PFSK-1 (cell line): ENCODE measurements at regions not wholly inside any gene's neighbourhood (a gene's known extent, or its start where the extent isn't known, plus 50 kb on each side); places are given as distances from the start of the nearest gene placed in this dataset.

Source experiments
- FOXP2 ChIP-seq: optimal IDR thresholded peaks from 2 replicates; pipeline ENCODE3; 2011; ENCODE audit warnings: borderline replicate concordance, control low read depth, inconsistent platforms; ENCODE audit not compliant: insufficient read depth; ENCODE audit errors: extremely low read length, extremely low read depth
- POLR2AphosphoS5 ChIP-seq: IDR thresholded peaks from 2 replicates; pipeline ENCODE4 v1.6.1; 2012; ENCODE audit warnings: low read depth, mild to moderate bottlenecking, control low read depth, low read length, moderate library complexity
- REST ChIP-seq, 2 experiments: IDR thresholded peaks; 2 replicates each; pipeline versions ENCODE4 v1.6.1 to v1.8.0; 2011 to 2012; ENCODE audit warnings: low read depth in 2 of 2, low read length in 2 of 2, control low read depth in 1 of 2, inconsistent platforms in 1 of 2, mild to moderate bottlenecking in 1 of 2, moderate library complexity in 1 of 2; ENCODE audit not compliant: insufficient read depth in 1 of 2
- SIN3A ChIP-seq: IDR thresholded peaks from 2 replicates; pipeline ENCODE4 v1.6.1; 2012; ENCODE audit warnings: mild to moderate bottlenecking, low read length, moderate library complexity, borderline replicate concordance; ENCODE audit not compliant: insufficient read depth
- TAF1 ChIP-seq: IDR thresholded peaks from 2 replicates; pipeline ENCODE4 v1.6.1; 2012; ENCODE audit warnings: low read length, control low read depth, borderline replicate concordance; ENCODE audit not compliant: insufficient read depth

GRCh38 chr11:28566339-28567089, 458.3 kb downstream of the METTL15 start:
- TF ChIP-seq TAF1 (peak; percentile 37; the same call in 1 of the 2 replicates), SIN3A (0 out of 2 replicates have a peak, but pooled peaks have one; percentile 21), FOXP2 (peak; percentile 50), REST (IDR thresholded peaks at IDR 0.05; ENCODE audit: insufficient read depth in 1 of 2, low read depth in 2 of 2, low read length in 2 of 2) (0 out of 4 replicates have a peak, but pooled peaks of 1 of the 2 experiments have one; percentile 40), POLR2AphosphoS5 (peak; percentile 40; the same call in 1 of the 2 replicates)

DNA sequence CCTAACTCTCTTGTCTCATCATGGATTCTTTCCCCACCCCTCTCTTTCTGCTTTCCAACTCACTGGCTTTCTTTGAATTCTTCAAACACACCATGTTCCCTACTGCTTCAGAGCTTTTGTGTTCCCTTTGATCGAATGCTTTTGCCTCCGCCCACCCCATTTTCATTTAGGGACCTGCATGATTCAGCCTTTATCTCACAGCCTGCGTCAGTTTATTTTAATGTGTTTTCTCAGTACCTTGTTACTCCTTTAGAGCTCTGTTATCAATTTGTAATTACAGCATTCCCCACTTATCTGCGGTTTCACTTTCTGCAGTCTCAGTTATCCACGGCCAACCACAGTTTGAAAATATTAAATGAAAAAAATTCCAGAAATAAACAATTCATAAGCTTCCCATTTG, 451.3 kb downstream of the METTL15 start:
- TF ChIP-seq POLR2AphosphoS5 = no peak
- TF ChIP-seq FOXP2 = no peak

- TF ChIP-seq POLR2AphosphoS5 = no peak
Measured at GRCh38 chr11:28547321-28547741, 439.1 kb downstream of the METTL15 start.

GRCh38 chr11:28545536-28545935, 437.3 kb downstream of the METTL15 start:
- no peak for TF ChIP-seq SIN3A
- TF ChIP-seq FOXP2 = no peak
- TF ChIP-seq TAF1 = no peak
- TF ChIP-seq POLR2AphosphoS5 = no peak
- TF ChIP-seq REST (IDR thresholded peaks at IDR 0.05; ENCODE audit: insufficient read depth in 1 of 2, low read depth in 2 of 2, low read length in 2 of 2) = no peak

GRCh38 chr11:28542561-28542960, 434.4 kb downstream of the METTL15 start:
- TF ChIP-seq SIN3A (no peak), TAF1 (no peak), FOXP2 (no peak), REST (IDR thresholded peaks at IDR 0.05; ENCODE audit: insufficient read depth in 1 of 2, low read depth in 2 of 2, low read length in 2 of 2) (no peak), POLR2AphosphoS5 (no peak)

DNA sequence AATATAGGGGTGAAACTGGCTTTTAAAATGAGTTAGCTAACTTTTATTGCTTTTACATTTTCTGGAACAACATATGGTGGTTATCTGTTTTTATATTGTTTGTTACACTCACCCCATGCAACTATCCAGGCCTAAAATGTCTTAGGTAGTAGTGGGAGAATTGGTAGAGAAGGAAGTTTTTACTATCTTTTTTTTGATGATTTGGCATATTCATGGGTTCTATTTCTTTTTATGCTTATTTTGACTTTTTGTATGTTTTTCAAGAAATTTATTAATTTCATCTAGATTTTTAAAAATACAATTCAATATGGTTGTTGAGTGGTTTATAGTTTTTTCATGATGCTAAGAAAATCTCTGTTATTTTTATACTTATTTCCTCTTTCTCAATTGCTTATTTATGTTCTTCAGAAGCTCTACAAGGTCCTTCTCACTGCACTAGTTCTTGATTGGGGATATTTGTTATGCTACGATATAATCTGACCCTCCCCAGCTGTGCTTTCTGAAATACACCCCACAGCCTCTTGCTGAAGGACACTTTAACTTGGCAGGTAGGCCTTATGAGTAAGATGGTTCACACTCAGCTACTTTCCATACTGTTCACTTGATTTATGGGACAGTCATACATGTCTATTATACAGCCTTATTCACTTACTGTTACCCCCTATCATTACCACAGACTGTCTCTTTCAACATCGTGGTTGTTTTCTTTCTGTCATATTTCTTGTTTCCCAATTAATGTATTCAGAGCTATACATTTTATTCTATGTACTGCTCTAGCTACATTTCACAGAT, 431.2 kb downstream of the METTL15 start:
- TF ChIP-seq REST (IDR thresholded peaks at IDR 0.05; ENCODE audit: insufficient read depth in 1 of 2, low read depth in 2 of 2, low read length in 2 of 2) = no peak
- no peak for TF ChIP-seq FOXP2
- no peak for TF ChIP-seq SIN3A
- TF ChIP-seq TAF1 = no peak
- TF ChIP-seq POLR2AphosphoS5 = no peak
